ENCODE measurements at regions not wholly inside any gene's neighbourhood (a gene's known extent, or its start where the extent isn't known, plus 50 kb on each side); places are given as distances from the start of the nearest gene placed in this dataset.

- no peak for TF ChIP-seq POLR2A (IDR thresholded peaks at IDR 0.05)
- TF ChIP-seq, protein P1, sequence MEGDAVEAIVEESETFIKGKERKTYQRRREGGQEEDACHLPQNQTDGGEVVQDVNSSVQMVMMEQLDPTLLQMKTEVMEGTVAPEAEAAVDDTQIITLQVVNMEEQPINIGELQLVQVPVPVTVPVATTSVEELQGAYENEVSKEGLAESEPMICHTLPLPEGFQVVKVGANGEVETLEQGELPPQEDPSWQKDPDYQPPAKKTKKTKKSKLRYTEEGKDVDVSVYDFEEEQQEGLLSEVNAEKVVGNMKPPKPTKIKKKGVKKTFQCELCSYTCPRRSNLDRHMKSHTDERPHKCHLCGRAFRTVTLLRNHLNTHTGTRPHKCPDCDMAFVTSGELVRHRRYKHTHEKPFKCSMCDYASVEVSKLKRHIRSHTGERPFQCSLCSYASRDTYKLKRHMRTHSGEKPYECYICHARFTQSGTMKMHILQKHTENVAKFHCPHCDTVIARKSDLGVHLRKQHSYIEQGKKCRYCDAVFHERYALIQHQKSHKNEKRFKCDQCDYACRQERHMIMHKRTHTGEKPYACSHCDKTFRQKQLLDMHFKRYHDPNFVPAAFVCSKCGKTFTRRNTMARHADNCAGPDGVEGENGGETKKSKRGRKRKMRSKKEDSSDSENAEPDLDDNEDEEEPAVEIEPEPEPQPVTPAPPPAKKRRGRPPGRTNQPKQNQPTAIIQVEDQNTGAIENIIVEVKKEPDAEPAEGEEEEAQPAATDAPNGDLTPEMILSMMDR (IDR thresholded peaks at IDR 0.05): no peak
These were observed 686.3 kb downstream of the FGF9 start for GRCh38 chr13:22357132-22357531.

All from testis (tissue), 2 donors.